ENCODE measurements at regions not wholly inside any gene's neighbourhood (a gene's known extent, or its start where the extent isn't known, plus 50 kb on each side); places are given as distances from the start of the nearest gene placed in this dataset.

DNA sequence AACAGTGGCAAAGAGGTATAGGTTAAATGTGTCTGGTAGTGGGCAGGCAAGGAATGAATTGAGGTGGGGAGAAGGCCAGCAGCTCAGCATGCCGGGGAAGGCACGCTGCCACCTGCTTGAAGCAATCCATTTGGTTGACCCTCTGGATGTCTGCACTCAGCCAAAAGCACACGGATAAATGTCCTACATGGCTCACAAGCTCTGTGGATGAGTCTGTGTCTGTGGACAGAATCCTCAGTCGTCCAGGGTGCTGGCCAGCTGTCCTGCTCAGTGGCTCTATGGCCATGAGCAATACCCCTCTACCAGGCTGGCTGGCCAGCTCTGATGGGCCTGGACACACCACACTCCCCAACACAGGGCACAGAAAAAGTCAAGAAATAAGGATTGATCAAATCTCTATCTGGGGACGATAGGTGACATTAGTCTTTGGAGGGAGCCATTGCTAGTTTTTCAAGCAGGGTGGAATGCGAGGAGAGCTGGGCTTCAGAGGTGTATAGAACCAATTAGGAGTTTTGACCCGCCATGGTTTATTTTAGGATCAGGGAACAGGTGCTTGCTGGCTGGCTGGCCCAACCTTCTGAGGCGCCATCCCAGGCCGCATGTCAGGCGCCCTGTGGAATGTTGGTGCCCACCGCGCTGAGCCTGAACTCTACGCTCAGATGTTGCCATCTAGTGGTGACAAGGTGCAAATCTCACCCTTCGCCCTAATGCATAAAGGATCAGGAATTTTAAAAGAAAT, 493.4 kb downstream of the TNS3 start:
- TF ChIP-seq, protein P1, sequence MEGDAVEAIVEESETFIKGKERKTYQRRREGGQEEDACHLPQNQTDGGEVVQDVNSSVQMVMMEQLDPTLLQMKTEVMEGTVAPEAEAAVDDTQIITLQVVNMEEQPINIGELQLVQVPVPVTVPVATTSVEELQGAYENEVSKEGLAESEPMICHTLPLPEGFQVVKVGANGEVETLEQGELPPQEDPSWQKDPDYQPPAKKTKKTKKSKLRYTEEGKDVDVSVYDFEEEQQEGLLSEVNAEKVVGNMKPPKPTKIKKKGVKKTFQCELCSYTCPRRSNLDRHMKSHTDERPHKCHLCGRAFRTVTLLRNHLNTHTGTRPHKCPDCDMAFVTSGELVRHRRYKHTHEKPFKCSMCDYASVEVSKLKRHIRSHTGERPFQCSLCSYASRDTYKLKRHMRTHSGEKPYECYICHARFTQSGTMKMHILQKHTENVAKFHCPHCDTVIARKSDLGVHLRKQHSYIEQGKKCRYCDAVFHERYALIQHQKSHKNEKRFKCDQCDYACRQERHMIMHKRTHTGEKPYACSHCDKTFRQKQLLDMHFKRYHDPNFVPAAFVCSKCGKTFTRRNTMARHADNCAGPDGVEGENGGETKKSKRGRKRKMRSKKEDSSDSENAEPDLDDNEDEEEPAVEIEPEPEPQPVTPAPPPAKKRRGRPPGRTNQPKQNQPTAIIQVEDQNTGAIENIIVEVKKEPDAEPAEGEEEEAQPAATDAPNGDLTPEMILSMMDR (IDR thresholded peaks at IDR 0.05): peak; percentile 77 to 96 (median 92)
- no peak for TF ChIP-seq POLR2A (IDR thresholded peaks at IDR 0.05)

Data from heart left ventricle (tissue), 13 donors.